Endothelial cell of umbilical vein (primary cell): ENCODE measurements at regions not wholly inside any gene's neighbourhood (a gene's known extent, or its start where the extent isn't known, plus 50 kb on each side); places are given as distances from the start of the nearest gene placed in this dataset.

Experiments
- BruUV-seq: library from RNA; stranded (reverse); fragments of 400-500 nt; replicated peaks from 2 replicates; lab custom pipeline; 2021; lab: Mats Ljungman, UMichigan
- CTCF ChIA-PET: fragments of 300-600, 350-600 bp; sonication (Branson Sonifier 250); formaldehyde crosslinking; loops from one replicate; lab custom pipeline; 2021; ENCODE audit warnings: antibody characterized with exemption, inconsistent platforms; lab: Charles Lee
- POLR2A ChIA-PET: fragments of 300-600, 350-600 bp; sonication (Branson Sonifier 250); formaldehyde crosslinking; loops from one replicate; lab custom pipeline; 2021; ENCODE audit warnings: antibody characterized with exemption, inconsistent platforms; lab: Charles Lee
- DNase-seq: peaks from one replicate; pipeline ENCODE4 v3.0.0-alpha.2; 2011; ENCODE audit warnings: low read depth, low spot score
- FAIRE-seq: peaks from 2 replicates; lab custom pipeline; 2011; peaks lifted over from hg19 to GRCh38; lab: Jason Lieb, UNC
- H2AFZ ChIP-seq: 2 replicates; pipeline ENCODE4 v1.6.0; 2012; ENCODE audit warnings: low read depth, low read length, control low read depth, inconsistent platforms
- H3K27ac ChIP-seq: 2 replicates; pipeline ENCODE4 v1.5.1; 2011; ENCODE audit warnings: low read depth, mild to moderate bottlenecking, control low read depth, low read length, moderate library complexity; ENCODE audit not compliant: insufficient read depth
- H3K27me3 ChIP-seq, 2 experiments: 2 replicates each; pipeline versions ENCODE4 v1.6.0 to v1.6.1; 2011; ENCODE audit warnings: low read length in 2 of 2, mixed read lengths in 1 of 2; ENCODE audit not compliant: control insufficient read depth in 2 of 2, insufficient read depth in 2 of 2
- H3K36me3 ChIP-seq, 2 experiments: 2 replicates in 1 of 2; 3 replicates in 1 of 2; pipeline ENCODE4 v1.5.1; 2011; ENCODE audit warnings: low read length in 2 of 2, mild to moderate bottlenecking in 1 of 2, moderate library complexity in 1 of 2; ENCODE audit not compliant: control insufficient read depth in 2 of 2, insufficient read depth in 2 of 2; ENCODE audit errors: extremely low read depth in 1 of 2
- H3K4me1 ChIP-seq: 3 replicates; pipeline ENCODE4 v1.5.1; 2011; ENCODE audit warnings: mild to moderate bottlenecking, low read length; ENCODE audit not compliant: control insufficient read depth, insufficient read depth; ENCODE audit errors: extremely low read depth
- H3K4me2 ChIP-seq: 2 replicates; pipeline ENCODE4 v1.6.1; 2011; ENCODE audit warnings: low read length, control low read depth, mixed read lengths; ENCODE audit not compliant: insufficient read depth
- H3K4me3 ChIP-seq, 3 experiments: fragments of 200-600 bp in 1 of 3; sonication (generic), shearing (Covaris generic) in 1 of 3; replicated peaks in 1 of 3; 2 replicates each; pipeline ENCODE4 v1.5.1; 2011 to 2016; ENCODE audit warnings: control low read depth in 3 of 3, low read length in 3 of 3, mild to moderate bottlenecking in 2 of 3, inconsistent platforms in 1 of 3, low read depth in 1 of 3, moderate library complexity in 1 of 3; ENCODE audit not compliant: insufficient read depth in 1 of 3
- H3K79me2 ChIP-seq: 2 replicates; pipeline ENCODE4 v1.6.0; 2012; ENCODE audit warnings: low read length, inconsistent platforms; ENCODE audit not compliant: control insufficient read depth, insufficient read depth
- H3K9ac ChIP-seq: replicated peaks from 2 replicates; pipeline ENCODE3; 2011; ENCODE audit warnings: low read length, control low read depth; ENCODE audit not compliant: insufficient read depth; ENCODE audit errors: extremely low read depth
- H3K9me1 ChIP-seq: replicated peaks from 3 replicates; pipeline ENCODE4 v1.6.0; 2011; ENCODE audit warnings: mild to moderate bottlenecking, low read length; ENCODE audit not compliant: control insufficient read depth, insufficient read depth; ENCODE audit errors: extremely low read depth
- H3K9me3 ChIP-seq: replicated peaks from 2 replicates; pipeline ENCODE4 v1.5.1; 2012; ENCODE audit warnings: low read length, inconsistent platforms; ENCODE audit not compliant: control insufficient read depth, insufficient read depth
- H4K20me1 ChIP-seq: replicated peaks from 2 replicates; pipeline ENCODE3; 2011; ENCODE audit warnings: mild to moderate bottlenecking, low read length; ENCODE audit not compliant: control insufficient read depth, insufficient read depth; ENCODE audit errors: extremely low read depth
- EZH2 ChIP-seq: IDR thresholded peaks from 2 replicates; pipeline ENCODE4 v1.6.1; 2012; ENCODE audit warnings: borderline replicate concordance, low read depth, mild to moderate bottlenecking, moderate library complexity, low read length, inconsistent platforms; ENCODE audit not compliant: severe bottlenecking
- FOS ChIP-seq: IDR thresholded peaks from 2 replicates; pipeline ENCODE4 v1.6.1; 2011; ENCODE audit warnings: mild to moderate bottlenecking, low read length, moderate library complexity, borderline replicate concordance; ENCODE audit not compliant: insufficient read depth
- GATA2 ChIP-seq: IDR thresholded peaks from 2 replicates; pipeline ENCODE4 v1.7.0; 2011; ENCODE audit warnings: low read depth, mild to moderate bottlenecking, moderate library complexity, mixed read lengths, low read length; ENCODE audit not compliant: insufficient read length, insufficient read depth
- JUN ChIP-seq: IDR thresholded peaks from 2 replicates; pipeline ENCODE4 v1.6.1; 2011; ENCODE audit warnings: borderline replicate concordance, low read depth; ENCODE audit not compliant: insufficient read length, insufficient read depth
- MAX ChIP-seq: IDR thresholded peaks from 2 replicates; pipeline ENCODE4 v1.6.1; 2011; ENCODE audit not compliant: insufficient read depth, insufficient read length
- MYC ChIP-seq: IDR thresholded peaks from one replicate; pipeline ENCODE4 v1.6.1; 2011; ENCODE audit warnings: mild to moderate bottlenecking, low read depth, low read length
- POLR2A ChIP-seq: IDR thresholded peaks from 2 replicates; pipeline ENCODE4 v1.6.1; 2012; ENCODE audit warnings: low read depth, mild to moderate bottlenecking, control low read depth, low read length
- POLR2AphosphoS5 ChIP-seq: IDR thresholded peaks from 2 replicates; pipeline ENCODE4 v1.6.1; 2012; ENCODE audit warnings: low read depth, mild to moderate bottlenecking, control low read depth, low read length, moderate library complexity; ENCODE audit not compliant: insufficient read depth
- dilution Hi-C: fragments of 300-500 bp; cut with MboI; formaldehyde crosslinking; loops from one replicate; pipeline ENCODE4 v1.15.0; 2019; ENCODE audit warnings: low sequenced_read_pairs; ENCODE audit not compliant: extremely low pct_ligation_motif_present
- intact Hi-C: fragments of 100-400 bp; cut with micrococcal nuclease; formaldehyde crosslinking; loops from one replicate; pipeline ENCODE4 v1.10.0; 2022
- TF ChIP-seq, protein P1 (sequence below), 2 donors: IDR thresholded peaks; 1 replicate in 1 of 2; 2 replicates in 1 of 2; pipeline ENCODE4 v1.5.1; 2011; ENCODE audit warnings: low read length in 2 of 2, mild to moderate bottlenecking in 2 of 2, moderate library complexity in 2 of 2, control low read depth in 1 of 2, inconsistent platforms in 1 of 2, low read depth in 1 of 2; ENCODE audit not compliant: insufficient read depth in 1 of 2; ENCODE audit errors: extremely low read depth in 1 of 2

DNA sequence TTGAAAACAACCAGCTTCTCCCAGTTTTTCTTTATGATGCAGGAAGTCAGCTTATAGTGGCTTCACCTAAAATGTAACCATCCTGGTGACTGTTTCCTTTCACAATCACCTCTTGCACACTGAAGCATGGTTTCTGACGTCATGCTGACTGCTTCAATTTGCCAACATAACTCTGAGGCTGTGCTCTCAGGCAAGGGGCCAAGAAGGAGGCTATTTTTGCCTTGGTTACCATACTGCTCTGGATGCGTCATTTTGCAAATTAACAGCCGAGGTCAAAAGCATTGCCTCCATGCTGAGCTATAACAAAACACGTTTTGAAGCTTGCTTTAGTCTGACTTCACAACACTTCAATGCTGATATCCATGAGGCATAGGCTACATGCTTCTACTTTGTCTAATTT lies 397.8 kb downstream of the METTL4 start:
- Histone ChIP-seq H3K4me3 (no peak overlapping the region), H3K79me2 (no peaks in the 10 kb centered on the region), H3K9me3 (no peaks in the 10 kb centered on the region), H3K9ac (no peak overlapping the region), H3K27me3 (no peaks in the 10 kb centered on the region), H3K4me1 (no peaks in the 10 kb centered on the region), H2AFZ (no peak overlapping the region), H3K36me3 (no peaks in the 10 kb centered on the region), H3K4me2 (no peak overlapping the region), H3K9me1 (no peaks in the 10 kb centered on the region), H3K27ac (no peak overlapping the region), H4K20me1 (no peaks in the 10 kb centered on the region)
- intact Hi-C loops (no loop called here), dilution Hi-C loops (no loop called here)
- TF ChIP-seq FOS (no peak), JUN (no peak)
- TF ChIP-seq, protein P1, sequence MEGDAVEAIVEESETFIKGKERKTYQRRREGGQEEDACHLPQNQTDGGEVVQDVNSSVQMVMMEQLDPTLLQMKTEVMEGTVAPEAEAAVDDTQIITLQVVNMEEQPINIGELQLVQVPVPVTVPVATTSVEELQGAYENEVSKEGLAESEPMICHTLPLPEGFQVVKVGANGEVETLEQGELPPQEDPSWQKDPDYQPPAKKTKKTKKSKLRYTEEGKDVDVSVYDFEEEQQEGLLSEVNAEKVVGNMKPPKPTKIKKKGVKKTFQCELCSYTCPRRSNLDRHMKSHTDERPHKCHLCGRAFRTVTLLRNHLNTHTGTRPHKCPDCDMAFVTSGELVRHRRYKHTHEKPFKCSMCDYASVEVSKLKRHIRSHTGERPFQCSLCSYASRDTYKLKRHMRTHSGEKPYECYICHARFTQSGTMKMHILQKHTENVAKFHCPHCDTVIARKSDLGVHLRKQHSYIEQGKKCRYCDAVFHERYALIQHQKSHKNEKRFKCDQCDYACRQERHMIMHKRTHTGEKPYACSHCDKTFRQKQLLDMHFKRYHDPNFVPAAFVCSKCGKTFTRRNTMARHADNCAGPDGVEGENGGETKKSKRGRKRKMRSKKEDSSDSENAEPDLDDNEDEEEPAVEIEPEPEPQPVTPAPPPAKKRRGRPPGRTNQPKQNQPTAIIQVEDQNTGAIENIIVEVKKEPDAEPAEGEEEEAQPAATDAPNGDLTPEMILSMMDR (IDR thresholded peaks at IDR 0.05; ENCODE audit: extremely low read depth in 1 of 2, insufficient read depth in 1 of 2, low read depth in 1 of 2, low read length in 2 of 2), result no peak
- FAIRE-seq, result peak; percentile 40
- CTCF ChIA-PET, result no interaction called here
- BruUV-seq, result no TSS peak
- peak; percentile 33 for DNase-seq
- POLR2A ChIA-PET, result no interaction called here

- FAIRE-seq, result no peak
- dilution Hi-C loops, result no loop called here
Measured at GRCh38 chr18:2178036-2178435, 393.3 kb downstream of the METTL4 start.

More at GRCh38 chr18:2178036-2178435, 393.3 kb downstream of the METTL4 start:
- Histone ChIP-seq H3K27ac (no peak overlapping the region), H3K4me2 (no peak overlapping the region), H2AFZ (no peak overlapping the region), H3K9me1 (no peaks in the 10 kb centered on the region), H3K9me3 (no peaks in the 10 kb centered on the region), H3K9ac (no peak overlapping the region), H3K27me3 (no peaks in the 10 kb centered on the region), H3K36me3 (no peaks in the 10 kb centered on the region), H3K4me3 (no peak overlapping the region), H4K20me1 (no peaks in the 10 kb centered on the region), H3K79me2 (no peaks in the 10 kb centered on the region), H3K4me1 (no peaks in the 10 kb centered on the region)
- CTCF ChIA-PET, result no interaction called here
- DNase-seq, result no peak
- intact Hi-C loops, result no loop called here
- no TSS peak for BruUV-seq
- TF ChIP-seq FOS, result no peak
- no peak for TF ChIP-seq MAX
- no peak for TF ChIP-seq MYC
- TF ChIP-seq, protein P1 (IDR thresholded peaks at IDR 0.05; ENCODE audit: extremely low read depth in 1 of 2, insufficient read depth in 1 of 2, low read depth in 1 of 2, low read length in 2 of 2), result no peak
- no peak for TF ChIP-seq JUN
- TF ChIP-seq GATA2, result no peak
- TF ChIP-seq POLR2AphosphoS5, result no peak
- TF ChIP-seq POLR2A, result no peak
- TF ChIP-seq EZH2, result no peak
- POLR2A ChIA-PET, result no interaction called here
